ENCODE measurements at regions not wholly inside any gene's neighbourhood (a gene's known extent, or its start where the extent isn't known, plus 50 kb on each side); places are given as distances from the start of the nearest gene placed in this dataset.

- TF ChIP-seq ZNF274 (IDR thresholded peaks at IDR 0.05; ENCODE audit: low read depth, low read length) (no peak), SUZ12 (IDR thresholded peaks at IDR 0.05; ENCODE audit: extremely low read depth, insufficient read depth, insufficient read length) (no peak), YY1 (IDR thresholded peaks at IDR 0.05; ENCODE audit: insufficient read depth, insufficient read length) (no peak)
Measured at GRCh38 chr17:21532763-21533385, 156.7 kb downstream of the KCNJ12 start.

All from NT2/D1 (cell line).